A549 (cell line): ENCODE measurements at regions not wholly inside any gene's neighbourhood (a gene's known extent, or its start where the extent isn't known, plus 50 kb on each side); places are given as distances from the start of the nearest gene placed in this dataset.

ENCODE experiments used
- ATAC-seq, 2 experiments: fragments of 200-7000 bp in 1 of 2; fragments of >200 bp in 1 of 2; cut with Nextera tagmentation in 1 of 2; cut with Tn5 transposase in 1 of 2; 3 replicates each; pipeline versions ENCODE4 v1.8.0 to v1.9.1; 2018 to 2020; ENCODE audit warnings: mild to moderate bottlenecking in 1 of 2, moderate library complexity in 1 of 2
- CTCF ChIA-PET: fragments of 300-600 bp; sonication (Branson Sonifier 250); formaldehyde crosslinking; extraction: SDS; loops from one replicate; lab custom pipeline; 2021; ENCODE audit warnings: antibody characterized with exemption, inconsistent platforms; lab: Yijun Ruan, JAX
- POLR2A ChIA-PET: fragments of 350-600 bp; formaldehyde crosslinking; extraction: SDS; loops from one replicate; lab custom pipeline; 2021; ENCODE audit warnings: antibody characterized with exemption, inconsistent platforms; lab: Yijun Ruan, JAX
- DNase-seq, 2 experiments: peaks; one replicate each; pipeline versions ENCODE4 v3.0.0 to v3.0.0-alpha.2; 2011 to 2016; ENCODE audit warnings: low read depth in 1 of 2, low spot score in 1 of 2
- FAIRE-seq: peaks from 2 replicates; lab custom pipeline; 2011; peaks lifted over from hg19 to GRCh38; lab: Jason Lieb, UNC
- H3K27ac ChIP-seq, 2 experiments: fragments of >200 bp; sonication (Bioruptor Twin); formaldehyde crosslinking; 3 replicates each; pipeline ENCODE4 v1.5.1; 2016 to 2017
- H3K4me1 ChIP-seq: fragments of >200 bp; sonication (Bioruptor Twin); formaldehyde crosslinking; 3 replicates; pipeline ENCODE4 v1.6.1; 2016
- H3K4me2 ChIP-seq: fragments of >200 bp; sonication (Bioruptor Twin); formaldehyde crosslinking; 3 replicates; pipeline ENCODE4 v1.6.1; 2016
- H3K4me3 ChIP-seq: fragments of >200 bp; sonication (Bioruptor Twin); formaldehyde crosslinking; 3 replicates; pipeline ENCODE4 v1.5.1; 2016
- H3K9me3 ChIP-seq: fragments of >200 bp; sonication (Bioruptor Twin); formaldehyde crosslinking; 3 replicates; pipeline ENCODE4 v1.6.1; 2016
- CBX2 ChIP-seq: fragments of 200-600 bp; sonication (generic); IDR thresholded peaks from 2 replicates; pipeline ENCODE4 v1.6.1; 2016; ENCODE audit warnings: low read depth, mild to moderate bottlenecking, borderline replicate concordance
- CHD4 ChIP-seq: fragments of 200-600 bp; sonication (generic); IDR thresholded peaks from 2 replicates; pipeline ENCODE4 v1.6.1; 2016; ENCODE audit warnings: antibody characterized with exemption, mild to moderate bottlenecking, borderline replicate concordance
- EHF ChIP-seq: fragments of 250-450 bp; sonication (Bioruptor Pico); IDR thresholded peaks from 2 replicates; pipeline ENCODE4 v1.5.0; 2020; ENCODE audit warnings: mild to moderate bottlenecking
- EHMT2 ChIP-seq: fragments of 200-600 bp; sonication (generic); IDR thresholded peaks from 2 replicates; pipeline ENCODE4 v1.6.1; 2016; ENCODE audit warnings: antibody characterized with exemption, low read depth, mild to moderate bottlenecking, moderate library complexity
- ESRRA ChIP-seq: fragments of 150-350 bp; IDR thresholded peaks from 2 replicates; pipeline ENCODE4 v1.6.1; 2014; ENCODE audit warnings: mild to moderate bottlenecking, low read length, borderline replicate concordance
- FOSL2 ChIP-seq, 2 experiments: fragments of 450-650 bp in 1 of 2; fragments of >200 bp in 1 of 2; sonication (Bioruptor Twin) in 1 of 2; formaldehyde crosslinking; IDR thresholded peaks; 2 replicates each; pipeline versions ENCODE4 v1.5.0 to v1.6.1; 2016 to 2020; ENCODE audit warnings: mild to moderate bottlenecking in 1 of 2, moderate library complexity in 1 of 2
- HOXA7 ChIP-seq: fragments of 250-450 bp; sonication (Bioruptor Pico); IDR thresholded peaks from 2 replicates; pipeline ENCODE4 v1.5.0; 2020; ENCODE audit warnings: mild to moderate bottlenecking, moderate library complexity
- HOXB13 ChIP-seq: fragments of 250-450 bp; sonication (Bioruptor Pico); IDR thresholded peaks from 2 replicates; pipeline ENCODE4 v1.5.0; 2020; ENCODE audit warnings: low read depth, mild to moderate bottlenecking, moderate library complexity
- JUN ChIP-seq, 2 experiments: fragments of >200 bp; sonication (Bioruptor Twin); formaldehyde crosslinking; IDR thresholded peaks; 2 replicates in 1 of 2; 3 replicates in 1 of 2; pipeline ENCODE4 v1.6.1; 2016 to 2017
- KDM5A ChIP-seq: fragments of 200-600 bp; sonication (generic); IDR thresholded peaks from 2 replicates; pipeline ENCODE4 v1.6.1; 2016; ENCODE audit warnings: antibody characterized with exemption, mild to moderate bottlenecking
- MAFK ChIP-seq: fragments of 450-650 bp; IDR thresholded peaks from 2 replicates; pipeline ENCODE4 v1.6.1; 2014; ENCODE audit not compliant: partially characterized antibody
- MAZ ChIP-seq: fragments of 150-350 bp; IDR thresholded peaks from 2 replicates; pipeline ENCODE4 v1.6.1; 2014; ENCODE audit warnings: antibody characterized with exemption, low read depth, low read length, borderline replicate concordance
- MYC ChIP-seq: IDR thresholded peaks from 2 replicates; pipeline ENCODE4 v1.6.1; 2012; ENCODE audit warnings: mild to moderate bottlenecking, inconsistent platforms, low read length, improper control_type of control experiment, borderline replicate concordance
- NPAS2 ChIP-seq: fragments of 250-450 bp; sonication (Bioruptor Pico); IDR thresholded peaks from 2 replicates; pipeline ENCODE4 v1.8.0; 2022; ENCODE audit warnings: mild to moderate bottlenecking, moderate library complexity, borderline replicate concordance
- NR3C1 ChIP-seq: fragments of >200 bp; sonication (Bioruptor Twin); formaldehyde crosslinking; IDR thresholded peaks from 3 replicates; pipeline ENCODE4 v1.6.1; 2017
- POLR2A ChIP-seq: IDR thresholded peaks from 2 replicates; pipeline ENCODE4 v1.6.1; 2012; ENCODE audit warnings: mild to moderate bottlenecking, low read length
- RAD21 ChIP-seq, 2 experiments: fragments of >200 bp in 1 of 2; sonication (Bioruptor Twin) in 1 of 2; formaldehyde crosslinking in 1 of 2; IDR thresholded peaks in 1 of 2; conservative IDR thresholded peaks in 1 of 2; 2 replicates in 1 of 2; 3 replicates in 1 of 2; pipeline ENCODE4 v1.6.1; 2012 to 2018; ENCODE audit warnings: inconsistent platforms in 1 of 2
- RARB ChIP-seq: fragments of 250-450 bp; sonication (Bioruptor Pico); IDR thresholded peaks from 2 replicates; pipeline ENCODE4 v1.8.0; 2021; ENCODE audit warnings: mild to moderate bottlenecking, moderate library complexity
- RFX5 ChIP-seq: fragments of 450-650 bp; IDR thresholded peaks from 2 replicates; pipeline ENCODE4 v1.7.1; 2014; ENCODE audit warnings: antibody characterized with exemption, mild to moderate bottlenecking, moderate library complexity
- SMC3 ChIP-seq: fragments of >200 bp; sonication (Bioruptor Twin); formaldehyde crosslinking; IDR thresholded peaks from 3 replicates; pipeline ENCODE4 v1.6.1; 2018; ENCODE audit warnings: inconsistent platforms
- TP53 ChIP-seq: fragments of 250-450 bp; sonication (Bioruptor Pico); IDR thresholded peaks from 2 replicates; pipeline ENCODE4 v1.5.0; 2021; ENCODE audit warnings: mild to moderate bottlenecking, moderate library complexity
- ZC3H11A ChIP-seq: fragments of 450-650 bp; IDR thresholded peaks from 2 replicates; pipeline ENCODE4 v1.6.1; 2014; ENCODE audit warnings: antibody characterized with exemption, mild to moderate bottlenecking
- ZFP36 ChIP-seq: fragments of 450-650 bp; IDR thresholded peaks from 2 replicates; pipeline ENCODE4 v1.6.1; 2014; ENCODE audit warnings: borderline replicate concordance; ENCODE audit not compliant: partially characterized antibody
- ZNF302 ChIP-seq: fragments of 250-450 bp; sonication (Bioruptor Pico); IDR thresholded peaks from 2 replicates; pipeline ENCODE4 v1.9.0; 2021; ENCODE audit warnings: inconsistent platforms, mild to moderate bottlenecking, moderate library complexity
- ZSCAN20 ChIP-seq: fragments of 250-450 bp; sonication (Bioruptor Pico); IDR thresholded peaks from 2 replicates; pipeline ENCODE4 v1.8.0; 2022; ENCODE audit warnings: mild to moderate bottlenecking, moderate library complexity
- WGBS: methylation state at CpG from one replicate; pipeline ENCODE4 v1.1.6; 2017; ENCODE audit errors: missing lambda C conversion rate; 5-methylcytosine and 5-hydroxymethylcytosine counted together
- TF ChIP-seq, protein P1 (sequence below): fragments of >200 bp; sonication (Bioruptor Twin); formaldehyde crosslinking; IDR thresholded peaks from 3 replicates; pipeline ENCODE4 v1.5.1; 2016
- TF ChIP-seq, protein P2 (sequence below): IDR thresholded peaks from 2 replicates; pipeline ENCODE4 v1.6.1; 2012; ENCODE audit warnings: low read depth, borderline replicate concordance
- TF ChIP-seq, protein P3 (sequence below): fragments of >200 bp; sonication (Bioruptor Twin); formaldehyde crosslinking; IDR thresholded peaks from 2 replicates; pipeline ENCODE4 v1.6.1; 2016
- TF ChIP-seq, protein P4 (sequence below): fragments of >200 bp; sonication (Bioruptor Twin); formaldehyde crosslinking; IDR thresholded peaks from 3 replicates; pipeline ENCODE4 v1.6.1; 2016

DNA sequence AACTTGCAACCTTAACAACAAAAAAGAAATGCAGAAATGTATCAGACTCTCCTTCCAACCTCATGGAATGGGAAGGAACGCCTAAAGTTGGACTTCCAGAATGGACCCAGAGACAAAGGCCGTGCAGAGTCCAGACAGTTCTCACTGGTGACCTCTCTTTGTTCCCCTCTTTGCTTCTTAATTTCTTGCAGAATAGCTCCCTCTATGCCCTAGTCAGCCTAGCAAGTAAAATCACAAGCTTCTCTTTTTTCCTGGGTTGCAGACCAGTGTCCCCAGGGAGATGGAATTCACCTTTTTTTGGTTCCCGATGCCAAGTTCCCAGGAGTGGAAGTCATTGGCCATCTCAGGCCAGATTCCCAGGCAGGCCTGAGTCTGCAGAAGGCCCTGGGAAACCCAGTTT, 278.0 kb downstream of the CCSER2 start (continued):
- TF ChIP-seq RAD21 (conservative IDR thresholded peaks at IDR 0.05 in 1 of 2, IDR thresholded peaks at IDR 0.05 in 1 of 2) (no peak), CBX2 (no peak), ZC3H11A (no peak), NPAS2 (CRISPR knock-in tag) (no peak), POLR2A (no peak), KDM5A (no peak), RFX5 (no peak), EHMT2 (no peak), MAZ (no peak)
- TF ChIP-seq, all 56 proteins: peak for 0

DNA sequence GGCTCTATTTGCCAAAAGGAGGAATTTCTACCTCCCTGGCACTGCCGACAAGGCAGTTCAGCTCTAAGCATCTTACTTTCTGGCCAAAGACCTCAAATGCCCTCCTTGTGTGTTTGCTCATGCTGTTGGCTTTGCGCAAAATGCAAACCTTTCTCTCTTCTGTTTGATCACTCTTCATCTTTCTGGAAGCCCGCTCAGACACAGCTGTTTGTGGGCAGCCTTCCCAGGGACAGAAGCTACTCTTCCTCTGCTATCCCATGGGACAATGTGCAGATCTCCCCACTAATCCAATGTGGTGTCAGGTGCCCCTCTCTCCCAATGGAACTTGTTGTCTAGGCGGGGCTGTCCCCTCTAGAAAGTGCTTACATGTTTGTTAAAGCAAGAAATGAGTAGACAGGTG, 278.7 kb downstream of the CCSER2 start:
- ChIA-PET CTCF (interaction anchor here (0.6 to 1.0 kb wide), 3 partner anchors 9 to 67 kb away, joined by 3 read pairs; no protein-coding TSS in a partner anchor), POLR2A (no interaction called here)
- ATAC-seq: no peak
- H3K9me3 ChIP-seq: no peaks in the 10 kb centered on the region
- no peaks in the 10 kb centered on the region for H3K4me1 ChIP-seq
- no peak overlapping the region for H3K4me2 ChIP-seq
- H3K4me3 ChIP-seq: no peak overlapping the region
- FAIRE-seq: no peak
- no peak for DNase-seq
- H3K27ac ChIP-seq: no peak overlapping the region
- TF ChIP-seq ZSCAN20 (CRISPR knock-in tag) (no peak), FOSL2 (IDR thresholded peaks at IDR 0.05) (no peak), FOSL2 (CRISPR knock-in tag; IDR thresholded peaks at IDR 0.05) (no peak), TP53 (CRISPR knock-in tag) (no peak), RARB (CRISPR knock-in tag) (no peak), HOXA7 (CRISPR knock-in tag) (no peak), ESRRA (no peak), ZFP36 (no peak), ZC3H11A (no peak), CBX2 (no peak), SMC3 (no peak), MYC (no peak), CHD4 (no peak), ZNF302 (CRISPR knock-in tag) (no peak), HOXB13 (CRISPR knock-in tag) (no peak)
- TF ChIP-seq, protein P1, sequence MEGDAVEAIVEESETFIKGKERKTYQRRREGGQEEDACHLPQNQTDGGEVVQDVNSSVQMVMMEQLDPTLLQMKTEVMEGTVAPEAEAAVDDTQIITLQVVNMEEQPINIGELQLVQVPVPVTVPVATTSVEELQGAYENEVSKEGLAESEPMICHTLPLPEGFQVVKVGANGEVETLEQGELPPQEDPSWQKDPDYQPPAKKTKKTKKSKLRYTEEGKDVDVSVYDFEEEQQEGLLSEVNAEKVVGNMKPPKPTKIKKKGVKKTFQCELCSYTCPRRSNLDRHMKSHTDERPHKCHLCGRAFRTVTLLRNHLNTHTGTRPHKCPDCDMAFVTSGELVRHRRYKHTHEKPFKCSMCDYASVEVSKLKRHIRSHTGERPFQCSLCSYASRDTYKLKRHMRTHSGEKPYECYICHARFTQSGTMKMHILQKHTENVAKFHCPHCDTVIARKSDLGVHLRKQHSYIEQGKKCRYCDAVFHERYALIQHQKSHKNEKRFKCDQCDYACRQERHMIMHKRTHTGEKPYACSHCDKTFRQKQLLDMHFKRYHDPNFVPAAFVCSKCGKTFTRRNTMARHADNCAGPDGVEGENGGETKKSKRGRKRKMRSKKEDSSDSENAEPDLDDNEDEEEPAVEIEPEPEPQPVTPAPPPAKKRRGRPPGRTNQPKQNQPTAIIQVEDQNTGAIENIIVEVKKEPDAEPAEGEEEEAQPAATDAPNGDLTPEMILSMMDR: no peak
- TF ChIP-seq, protein P2, sequence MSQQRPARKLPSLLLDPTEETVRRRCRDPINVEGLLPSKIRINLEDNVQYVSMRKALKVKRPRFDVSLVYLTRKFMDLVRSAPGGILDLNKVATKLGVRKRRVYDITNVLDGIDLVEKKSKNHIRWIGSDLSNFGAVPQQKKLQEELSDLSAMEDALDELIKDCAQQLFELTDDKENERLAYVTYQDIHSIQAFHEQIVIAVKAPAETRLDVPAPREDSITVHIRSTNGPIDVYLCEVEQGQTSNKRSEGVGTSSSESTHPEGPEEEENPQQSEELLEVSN: no peak
- TF ChIP-seq, protein P3, sequence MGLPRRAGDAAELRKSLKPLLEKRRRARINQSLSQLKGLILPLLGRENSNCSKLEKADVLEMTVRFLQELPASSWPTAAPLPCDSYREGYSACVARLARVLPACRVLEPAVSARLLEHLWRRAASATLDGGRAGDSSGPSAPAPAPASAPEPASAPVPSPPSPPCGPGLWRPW: no peak
- 21% methylated on average over 4 of the region's 4 CpGs for WGBS

DNA sequence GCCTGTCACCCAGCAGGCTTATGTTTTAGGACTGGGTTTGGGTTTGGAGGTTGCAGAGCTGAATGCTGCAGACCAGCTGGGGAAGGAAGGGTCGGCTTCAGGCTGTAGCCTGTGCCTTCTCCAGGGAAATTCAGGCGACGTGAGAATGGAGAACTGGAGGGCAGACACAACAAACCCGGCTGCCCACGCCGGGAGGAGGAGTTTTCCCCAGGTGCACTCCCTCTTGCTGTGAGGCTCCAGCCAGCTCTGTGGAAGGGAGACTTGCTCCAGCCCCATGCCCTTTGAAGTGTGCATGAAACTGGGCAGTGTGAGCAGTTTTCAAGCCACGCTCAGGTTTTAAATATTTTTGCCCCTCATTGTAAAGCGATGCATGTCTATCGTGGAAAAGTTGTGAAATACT, 279.1 kb downstream of the CCSER2 start:
- Histone ChIP-seq H3K4me3 (no peak overlapping the region), H3K27ac (no peak overlapping the region), H3K9me3 (no peaks in the 10 kb centered on the region), H3K4me1 (no peaks in the 10 kb centered on the region), H3K4me2 (no peak overlapping the region)
- FAIRE-seq (no peak), ATAC-seq (no peak), DNase-seq (no peak)
- ChIA-PET POLR2A (no interaction called here), CTCF (interaction anchor here (0.6 to 1.0 kb wide), 2 partner anchors 9 to 11 kb away, joined by 3 read pairs; no protein-coding TSS in a partner anchor)
- 36% methylated on average over 9 of the region's 9 CpGs for WGBS
- no peak for TF ChIP-seq NR3C1
- no peak for TF ChIP-seq MAFK
- TF ChIP-seq RFX5: no peak
- TF ChIP-seq, protein P4, sequence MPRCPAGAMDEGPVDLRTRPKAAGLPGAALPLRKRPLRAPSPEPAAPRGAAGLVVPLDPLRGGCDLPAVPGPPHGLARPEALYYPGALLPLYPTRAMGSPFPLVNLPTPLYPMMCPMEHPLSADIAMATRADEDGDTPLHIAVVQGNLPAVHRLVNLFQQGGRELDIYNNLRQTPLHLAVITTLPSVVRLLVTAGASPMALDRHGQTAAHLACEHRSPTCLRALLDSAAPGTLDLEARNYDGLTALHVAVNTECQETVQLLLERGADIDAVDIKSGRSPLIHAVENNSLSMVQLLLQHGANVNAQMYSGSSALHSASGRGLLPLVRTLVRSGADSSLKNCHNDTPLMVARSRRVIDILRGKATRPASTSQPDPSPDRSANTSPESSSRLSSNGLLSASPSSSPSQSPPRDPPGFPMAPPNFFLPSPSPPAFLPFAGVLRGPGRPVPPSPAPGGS: no peak
- TF ChIP-seq RARB (CRISPR knock-in tag): no peak
- no peak for TF ChIP-seq MYC
- TF ChIP-seq ZSCAN20 (CRISPR knock-in tag): no peak
- TF ChIP-seq EHF (CRISPR knock-in tag): no peak
- no peak for TF ChIP-seq MAZ
- no peak for TF ChIP-seq CBX2
- no peak for TF ChIP-seq ZFP36
- TF ChIP-seq NPAS2 (CRISPR knock-in tag): no peak
- no peak for TF ChIP-seq JUN (IDR thresholded peaks at IDR 0.05)
- TF ChIP-seq ZC3H11A: no peak
